ENCODE measurements at regions not wholly inside any gene's neighbourhood (a gene's known extent, or its start where the extent isn't known, plus 50 kb on each side); places are given as distances from the start of the nearest gene placed in this dataset.
A peak's percentile ranks its signal among the peaks of the same experiment; 100 is the strongest.

DNA sequence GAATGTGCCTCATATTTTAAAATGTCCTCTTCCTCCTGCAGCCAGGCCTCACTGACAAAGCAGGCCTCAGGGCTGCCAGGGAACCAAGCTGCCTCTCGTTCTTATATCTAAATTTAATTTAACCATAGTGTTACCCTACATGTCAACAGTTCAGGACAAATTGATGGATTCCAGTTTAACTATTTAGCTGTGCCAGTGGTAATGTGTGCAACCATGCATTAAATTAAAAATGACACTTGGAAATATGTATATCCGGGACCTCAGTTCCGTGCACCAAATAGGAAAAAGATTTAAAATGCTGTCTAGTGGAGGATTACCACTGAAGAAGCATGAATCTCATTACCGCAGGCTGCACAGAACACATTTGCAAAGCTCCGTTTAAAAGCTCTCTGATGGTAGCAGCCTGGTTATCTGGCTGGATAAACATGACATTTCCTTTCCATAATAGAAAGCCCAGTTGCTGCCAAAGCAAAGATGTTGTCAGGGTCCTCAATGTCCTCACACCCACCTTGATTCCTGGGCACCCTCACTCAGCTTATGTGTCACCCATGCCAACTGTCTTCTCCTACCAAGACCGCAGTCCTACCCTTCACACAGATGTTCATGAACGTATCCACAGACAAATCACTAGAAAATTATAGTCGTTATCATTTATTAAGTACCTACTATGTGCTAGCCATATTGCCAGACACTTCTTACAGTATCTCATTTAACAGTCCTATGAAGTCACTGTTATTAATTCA, 73.3 kb upstream of the FRMD4A start:
- no peak for TF ChIP-seq CTCF (IDR thresholded peaks at IDR 0.05)
- peaks cover 55% of the 10 kb centered on the region for H3K27me3 Mint-ChIP-seq (ENCODE audit: insufficient read depth)
- peaks cover 4% of the 10 kb centered on the region; the same call in 1 of the 2 replicates for H3K9me3 Mint-ChIP-seq
- peaks cover 5% of the 10 kb centered on the region; the same call in 1 of the 2 replicates for H3K36me3 Mint-ChIP-seq (ENCODE audit: low read depth)
- peaks cover 29% of the 10 kb centered on the region for H3K4me1 Mint-ChIP-seq (ENCODE audit: low read depth)
- H3K27ac Mint-ChIP-seq: no peak overlapping the region
- DNase-seq: no peak
- H3K4me3 Mint-ChIP-seq: no peak overlapping the region

- no peak overlapping the region for H3K27ac Mint-ChIP-seq
- H3K4me1 Mint-ChIP-seq (ENCODE audit: low read depth): peaks cover 29% of the 10 kb centered on the region
- TF ChIP-seq CTCF (IDR thresholded peaks at IDR 0.05): no peak
- no peak overlapping the region for H3K4me3 Mint-ChIP-seq
- DNase-seq: no peak
- H3K36me3 Mint-ChIP-seq (ENCODE audit: low read depth): peaks cover 5% of the 10 kb centered on the region; the same call in 1 of the 2 replicates
- peaks cover 58% of the 10 kb centered on the region for H3K27me3 Mint-ChIP-seq (ENCODE audit: insufficient read depth)
- H3K9me3 Mint-ChIP-seq: peaks cover 4% of the 10 kb centered on the region; the same call in 1 of the 2 replicates
Observed at GRCh38 chr10:14403359-14403758, 72.6 kb upstream of the FRMD4A start.

DNA sequence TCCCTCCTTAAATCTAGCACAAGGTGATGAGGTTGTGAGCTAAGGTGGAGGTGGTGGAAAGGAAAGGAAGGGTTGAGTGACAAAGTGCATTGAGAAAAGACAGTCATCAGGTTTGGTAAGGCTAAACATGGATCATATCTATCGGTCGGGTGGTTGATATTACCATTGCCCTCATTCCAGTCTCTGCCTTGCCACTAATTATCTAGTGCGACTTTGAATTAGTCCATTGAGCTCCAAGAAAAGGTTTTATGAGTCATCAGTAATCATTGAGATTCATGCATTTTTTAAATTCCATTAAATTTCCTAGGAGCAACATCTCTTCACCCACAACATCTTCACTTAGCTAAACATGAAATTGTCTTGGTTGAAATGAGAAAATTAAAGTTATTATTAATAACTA, 68.9 kb upstream of the FRMD4A start:
- TF ChIP-seq CTCF (IDR thresholded peaks at IDR 0.05): no peak
- Mint-ChIP-seq H3K27ac (no peak overlapping the region), H3K9me3 (peaks cover 8% of the 10 kb centered on the region), H3K36me3 (ENCODE audit: low read depth) (peaks cover 7% of the 10 kb centered on the region; the same call in 1 of the 2 replicates), H3K27me3 (ENCODE audit: insufficient read depth) (peaks cover 51% of the 10 kb centered on the region), H3K4me1 (ENCODE audit: low read depth) (peaks cover 32% of the 10 kb centered on the region), H3K4me3 (no peak overlapping the region)
- no peak for DNase-seq

DNA sequence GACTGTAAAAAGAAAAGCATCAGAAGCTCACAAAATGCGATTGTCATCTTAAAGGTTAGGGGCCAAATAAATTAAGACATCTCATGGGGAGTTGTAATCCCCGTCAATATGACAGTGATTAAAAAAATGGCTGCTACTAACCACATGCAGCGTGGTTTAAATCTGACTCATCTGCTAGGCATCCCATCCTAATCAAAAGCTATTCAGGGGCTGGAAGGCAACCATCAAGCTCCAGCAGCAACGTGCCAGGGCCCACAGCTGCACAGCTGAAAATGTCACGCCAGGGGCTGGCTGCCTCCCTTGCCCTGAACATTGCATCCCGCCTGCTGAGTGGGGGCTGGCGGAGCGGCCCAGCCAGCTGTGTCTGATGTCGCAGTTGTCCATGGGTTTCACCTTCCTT, 66.3 kb upstream of the FRMD4A start:
- Mint-ChIP-seq H3K4me3 (peak overlapping the region; percentile 28; the same call in 1 of the 2 replicates), H3K9me3 (peaks cover 12% of the 10 kb centered on the region), H3K36me3 (ENCODE audit: low read depth) (peaks cover 19% of the 10 kb centered on the region; the same call in 1 of the 2 replicates), H3K4me1 (ENCODE audit: low read depth) (peaks cover 27% of the 10 kb centered on the region), H3K27me3 (ENCODE audit: insufficient read depth) (peaks cover 46% of the 10 kb centered on the region), H3K27ac (peak overlapping the region; percentile 76)
- DNase-seq: peak; percentile 93
- no peak for TF ChIP-seq CTCF (IDR thresholded peaks at IDR 0.05)

DNA sequence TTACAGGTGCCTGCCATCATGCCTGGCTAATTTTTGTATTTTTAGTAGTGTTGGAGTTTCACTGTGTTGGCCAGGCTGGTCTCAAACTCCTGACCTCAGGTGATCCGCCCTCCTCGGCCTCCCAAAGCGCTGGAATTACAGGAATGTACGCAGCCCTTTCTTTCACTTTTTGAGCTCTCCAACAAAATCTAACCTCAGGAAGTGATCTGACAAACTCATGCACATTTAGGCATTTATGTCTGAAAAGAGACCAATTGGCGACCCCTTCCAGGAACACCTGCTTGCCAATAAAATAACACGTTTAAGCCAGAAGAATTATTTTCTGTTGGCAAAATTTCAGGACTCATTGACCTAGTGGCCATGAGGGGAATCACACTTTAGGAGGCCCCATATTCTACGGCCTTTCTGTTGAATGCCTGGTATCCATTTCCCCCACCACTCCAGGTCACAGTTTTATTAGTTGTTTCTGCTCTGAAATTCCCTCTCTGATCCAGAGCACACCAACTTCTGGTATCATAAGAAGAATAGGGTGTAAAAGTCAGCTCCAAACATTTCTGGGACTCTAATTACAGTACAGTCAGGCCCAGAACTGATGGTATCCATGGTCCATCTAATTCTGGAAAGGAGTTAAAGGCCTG, 65.8 kb upstream of the FRMD4A start:
- Mint-ChIP-seq H3K4me1 (ENCODE audit: low read depth) (peaks cover 27% of the 10 kb centered on the region), H3K27me3 (ENCODE audit: insufficient read depth) (peaks cover 43% of the 10 kb centered on the region), H3K9me3 (peaks cover 12% of the 10 kb centered on the region), H3K27ac (peak overlapping the region; percentile 76), H3K4me3 (peak overlapping the region; percentile 26; the same call in 1 of the 2 replicates), H3K36me3 (ENCODE audit: low read depth) (peaks cover 19% of the 10 kb centered on the region; the same call in 1 of the 2 replicates)
- TF ChIP-seq CTCF (IDR thresholded peaks at IDR 0.05): peak; percentile 85
- DNase-seq: peak; percentile 52

All from HFFc6 (cell line).